HG02763 (cell line): ENCODE measurements at regions not wholly inside any gene's neighbourhood (a gene's known extent, or its start where the extent isn't known, plus 50 kb on each side); places are given as distances from the start of the nearest gene placed in this dataset.

ENCODE experiments used
- ATAC-seq: cut with Tn5 transposase; IDR thresholded peaks from one replicate; pipeline ENCODE4 v1.9.1; 2021; ENCODE audit warnings: mild to moderate bottlenecking, moderate library complexity; ENCODE audit not compliant: unreplicated experiment

DNA sequence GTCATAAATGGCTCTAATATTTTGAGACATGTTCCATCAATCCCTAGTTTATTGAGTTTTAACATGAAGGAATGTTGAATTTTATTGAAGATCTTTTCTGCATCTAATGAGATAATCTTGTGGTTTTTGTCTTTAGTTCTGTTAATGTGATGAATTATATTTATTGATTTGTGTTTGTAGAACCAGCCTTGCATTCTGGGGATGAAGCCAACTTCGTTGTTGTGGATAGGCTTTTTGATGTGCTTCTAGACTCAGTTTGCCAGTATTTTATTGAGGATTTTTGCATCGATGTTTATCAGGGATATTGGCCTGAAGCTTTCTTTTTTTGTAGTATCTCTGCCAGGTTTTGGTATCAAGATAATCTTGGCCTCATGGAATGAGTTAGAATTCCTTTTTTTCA is 72.0 kb upstream of the CD96 start:
- ATAC-seq: no peak

DNA sequence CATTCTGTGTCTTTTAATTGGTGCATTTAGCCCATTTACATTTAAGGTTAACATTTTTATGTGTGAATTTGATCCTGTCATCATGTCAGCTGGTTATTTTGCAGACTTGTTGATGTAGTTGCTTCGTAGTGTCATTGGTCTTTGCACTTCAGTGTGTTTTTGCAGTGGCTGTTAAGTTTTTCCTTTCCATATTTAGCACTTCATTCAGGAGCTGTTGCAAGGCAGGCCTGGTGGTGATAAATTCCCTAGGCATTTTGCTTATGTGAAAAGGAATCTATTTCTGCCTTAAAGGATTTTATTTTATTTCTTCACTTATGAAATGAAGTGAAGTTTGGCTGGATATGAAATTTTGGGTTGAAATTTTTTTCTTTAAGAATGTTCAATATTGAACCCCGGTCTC is 70.2 kb upstream of the CD96 start:
- no peak for ATAC-seq

GRCh38 chr3:111472556-111472955 is 69.4 kb upstream of the CD96 start:
- no peak for ATAC-seq

- no peak for ATAC-seq
These were observed 68.4 kb upstream of the CD96 start for GRCh38 chr3:111473550-111473949.

DNA sequence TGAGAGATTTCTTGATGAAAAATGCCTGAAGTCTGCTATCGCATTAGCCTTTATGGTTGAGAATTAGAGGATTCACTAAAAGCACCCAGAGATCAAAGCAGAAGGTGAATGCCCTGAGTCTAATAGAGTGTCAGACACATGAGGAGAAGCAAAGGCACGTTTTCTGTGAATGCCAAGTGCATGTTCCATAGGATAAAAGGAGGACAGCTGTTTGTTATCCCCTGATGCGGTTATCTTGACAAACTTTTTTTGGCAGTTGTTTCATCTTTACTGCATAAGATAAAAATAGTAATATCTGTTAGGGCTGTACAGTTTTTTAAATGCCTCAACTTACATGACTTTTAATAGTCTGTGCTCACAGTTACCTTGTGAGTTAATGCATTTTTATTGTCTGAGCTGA is 65.3 kb upstream of the CD96 start:
- ATAC-seq: no peak

GRCh38 chr3:111480091-111480490 is 61.9 kb upstream of the CD96 start:
- no peak for ATAC-seq

GRCh38 chr3:111481551-111481950 is 60.4 kb upstream of the CD96 start:
- ATAC-seq: no peak

- ATAC-seq: no peak
These were observed 59.4 kb upstream of the CD96 start for GRCh38 chr3:111482574-111482973.

- ATAC-seq: no peak
These were observed 56.9 kb upstream of the CD96 start for GRCh38 chr3:111485086-111485485.
